GM23338 (cell line): ENCODE measurements at regions not wholly inside any gene's neighbourhood (a gene's known extent, or its start where the extent isn't known, plus 50 kb on each side); places are given as distances from the start of the nearest gene placed in this dataset.

ENCODE experiments used
- ATAC-seq: fragments of 200-7000 bp; cut with Tn5 transposase; 3 replicates; pipeline ENCODE4 v1.9.1; 2020
- DNase-seq: peaks from one replicate; pipeline ENCODE4 v3.0.0-alpha.2; 2015; ENCODE audit warnings: low spot score
- H2AFZ ChIP-seq: fragments of 200-600 bp; sonication (generic); 2 replicates; pipeline ENCODE4 v1.8.0; 2016; ENCODE audit warnings: antibody characterized with exemption, mild to moderate bottlenecking, moderate library complexity
- H3F3A ChIP-seq: fragments of 200-600 bp; sonication (generic); replicated peaks from 2 replicates; pipeline ENCODE4 v1.8.0; 2017; ENCODE audit warnings: antibody characterized with exemption, mixed run types, low read depth
- H3K27ac ChIP-seq: fragments of 200-600 bp; sonication (generic); 2 replicates; pipeline ENCODE4 v1.6.1; 2016; ENCODE audit warnings: low read depth
- H3K27me3 ChIP-seq: fragments of 200-600 bp; sonication (generic); 2 replicates; pipeline ENCODE4 v1.8.0; 2016; ENCODE audit warnings: mild to moderate bottlenecking, mixed run types, moderate library complexity; ENCODE audit not compliant: insufficient read depth
- H3K36me3 ChIP-seq: fragments of 200-600 bp; sonication (generic); 2 replicates; pipeline ENCODE4 v1.8.0; 2016; ENCODE audit warnings: mild to moderate bottlenecking; ENCODE audit not compliant: insufficient read depth
- H3K4me1 ChIP-seq: fragments of 200-600 bp; sonication (generic); 2 replicates; pipeline ENCODE4 v1.8.0; 2016; ENCODE audit warnings: mild to moderate bottlenecking, moderate library complexity; ENCODE audit not compliant: insufficient read depth
- H3K4me2 ChIP-seq: fragments of 200-600 bp; sonication (generic); 2 replicates; pipeline ENCODE4 v1.7.1; 2017; ENCODE audit warnings: mixed run types
- H3K4me3 ChIP-seq: fragments of 200-600 bp; sonication (generic); 2 replicates; pipeline ENCODE4 v1.6.1; 2016; ENCODE audit warnings: mixed run types
- H3K79me2 ChIP-seq: fragments of 200-600 bp; sonication (generic); replicated peaks from 2 replicates; pipeline ENCODE4 v1.8.0; 2017; ENCODE audit warnings: mild to moderate bottlenecking; ENCODE audit not compliant: insufficient read depth
- H3K9me2 ChIP-seq: fragments of 200-600 bp; sonication (generic); 2 replicates; pipeline ENCODE4 v1.8.0; 2017; ENCODE audit not compliant: insufficient read depth
- H4K20me1 ChIP-seq: fragments of 200-600 bp; sonication (generic); replicated peaks from 2 replicates; pipeline ENCODE4 v1.8.0; 2017; ENCODE audit warnings: mild to moderate bottlenecking; ENCODE audit not compliant: insufficient read depth
- H3K27ac Mint-ChIP-seq: 2 replicates; pipeline ENCODE4 v1.8.0; 2020; ENCODE audit warnings: inconsistent platforms, mild to moderate bottlenecking, moderate library complexity, mixed read lengths
- H3K27me3 Mint-ChIP-seq: 3 replicates; pipeline ENCODE4 v1.8.0; 2022; ENCODE audit warnings: low read depth, mild to moderate bottlenecking, moderate library complexity, mixed read lengths, inconsistent platforms; ENCODE audit not compliant: insufficient read depth, poor library complexity
- H3K36me3 Mint-ChIP-seq: 3 replicates; pipeline ENCODE4 v1.8.0; 2021; ENCODE audit warnings: low read depth, mild to moderate bottlenecking, inconsistent platforms, moderate library complexity, mixed read lengths
- H3K4me1 Mint-ChIP-seq: 3 replicates; pipeline ENCODE4 v1.8.0; 2020; ENCODE audit warnings: mild to moderate bottlenecking, inconsistent platforms, mixed read lengths
- H3K4me3 Mint-ChIP-seq: 3 replicates; pipeline ENCODE4 v1.8.0; 2021; ENCODE audit warnings: moderate library complexity, mild to moderate bottlenecking, inconsistent platforms, mixed read lengths
- H3K9me3 Mint-ChIP-seq: 3 replicates; pipeline ENCODE4 v1.8.0; 2020; ENCODE audit warnings: moderate library complexity, mild to moderate bottlenecking, inconsistent platforms, mixed read lengths
- CREB1 ChIP-seq: fragments of 250-450 bp; sonication (Bioruptor Pico); IDR thresholded peaks from 2 replicates; pipeline ENCODE4 v1.5.0; 2020; ENCODE audit warnings: low read depth, mild to moderate bottlenecking, moderate library complexity
- EZH2 ChIP-seq: fragments of 200-600 bp; sonication (generic); IDR thresholded peaks from one replicate; pipeline ENCODE4 v1.8.0; 2017; ENCODE audit warnings: antibody characterized with exemption, mild to moderate bottlenecking, low read depth; ENCODE audit not compliant: unreplicated experiment
- EZH2phosphoT487 ChIP-seq: fragments of 200-600 bp; sonication (generic); IDR thresholded peaks from one replicate; pipeline ENCODE4 v1.8.1; 2018; ENCODE audit warnings: antibody characterized with exemption; ENCODE audit not compliant: unreplicated experiment
- JUNB ChIP-seq: IDR thresholded peaks from one replicate; pipeline ENCODE4 v1.6.1; 2016; ENCODE audit warnings: antibody characterized with exemption; ENCODE audit not compliant: unreplicated experiment
- NANOG ChIP-seq: IDR thresholded peaks from 2 replicates; pipeline ENCODE4 v1.6.1; 2016; ENCODE audit warnings: antibody characterized with exemption, borderline replicate concordance
- POLR2AphosphoS5 ChIP-seq: IDR thresholded peaks from 2 replicates; pipeline ENCODE4 v1.6.1; 2016; ENCODE audit warnings: antibody characterized with exemption, low read depth
- STAT1 ChIP-seq: IDR thresholded peaks from one replicate; pipeline ENCODE4 v1.6.1; 2016; ENCODE audit warnings: antibody characterized with exemption; ENCODE audit not compliant: unreplicated experiment
- ZNF114 ChIP-seq: fragments of 250-450 bp; sonication (Bioruptor Pico); IDR thresholded peaks from 2 replicates; pipeline ENCODE4 v1.5.0; 2020; ENCODE audit warnings: mild to moderate bottlenecking, moderate library complexity
- ZNF331 ChIP-seq: fragments of 250-450 bp; sonication (Bioruptor Pico); IDR thresholded peaks from 2 replicates; pipeline ENCODE4 v1.5.0; 2020; ENCODE audit warnings: low read depth, mild to moderate bottlenecking, moderate library complexity
- TF ChIP-seq, protein P1 (sequence below), 2 experiments: fragments of 200-600 bp in 1 of 2; sonication (generic) in 1 of 2; conservative IDR thresholded peaks; 2 replicates each; pipeline versions ENCODE4 v1.5.1 to v1.6.1; 2016 to 2017; ENCODE audit warnings: antibody characterized with exemption in 2 of 2, low read depth in 2 of 2, mild to moderate bottlenecking in 2 of 2, moderate library complexity in 1 of 2
- TF ChIP-seq, protein P2 (sequence below): fragments of 250-450 bp; sonication (Bioruptor Pico); IDR thresholded peaks from 2 replicates; pipeline ENCODE4 v1.5.0; 2020; ENCODE audit warnings: mild to moderate bottlenecking, moderate library complexity
- TF ChIP-seq, protein P3 (sequence below): IDR thresholded peaks from 2 replicates; pipeline ENCODE4 v1.6.1; 2016; ENCODE audit warnings: antibody characterized with exemption
- TF ChIP-seq, protein P4 (sequence below): IDR thresholded peaks from one replicate; pipeline ENCODE4 v1.6.1; 2018; ENCODE audit warnings: antibody characterized with exemption; ENCODE audit not compliant: unreplicated experiment

- H3K36me3 Mint-ChIP-seq = no peaks in the 10 kb centered on the region
- TF ChIP-seq EZH2phosphoT487 (no peak), STAT1 (no peak), CREB1 (CRISPR knock-in tag) (no peak), EZH2 (no peak), ZNF331 (CRISPR knock-in tag) (no peak), POLR2AphosphoS5 (no peak), NANOG (no peak), JUNB (no peak), ZNF114 (CRISPR knock-in tag) (no peak)
- TF ChIP-seq, protein P1, sequence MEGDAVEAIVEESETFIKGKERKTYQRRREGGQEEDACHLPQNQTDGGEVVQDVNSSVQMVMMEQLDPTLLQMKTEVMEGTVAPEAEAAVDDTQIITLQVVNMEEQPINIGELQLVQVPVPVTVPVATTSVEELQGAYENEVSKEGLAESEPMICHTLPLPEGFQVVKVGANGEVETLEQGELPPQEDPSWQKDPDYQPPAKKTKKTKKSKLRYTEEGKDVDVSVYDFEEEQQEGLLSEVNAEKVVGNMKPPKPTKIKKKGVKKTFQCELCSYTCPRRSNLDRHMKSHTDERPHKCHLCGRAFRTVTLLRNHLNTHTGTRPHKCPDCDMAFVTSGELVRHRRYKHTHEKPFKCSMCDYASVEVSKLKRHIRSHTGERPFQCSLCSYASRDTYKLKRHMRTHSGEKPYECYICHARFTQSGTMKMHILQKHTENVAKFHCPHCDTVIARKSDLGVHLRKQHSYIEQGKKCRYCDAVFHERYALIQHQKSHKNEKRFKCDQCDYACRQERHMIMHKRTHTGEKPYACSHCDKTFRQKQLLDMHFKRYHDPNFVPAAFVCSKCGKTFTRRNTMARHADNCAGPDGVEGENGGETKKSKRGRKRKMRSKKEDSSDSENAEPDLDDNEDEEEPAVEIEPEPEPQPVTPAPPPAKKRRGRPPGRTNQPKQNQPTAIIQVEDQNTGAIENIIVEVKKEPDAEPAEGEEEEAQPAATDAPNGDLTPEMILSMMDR (conservative IDR thresholded peaks at IDR 0.05; ENCODE audit: low read depth in 2 of 2) = no peak
- TF ChIP-seq, protein P2, sequence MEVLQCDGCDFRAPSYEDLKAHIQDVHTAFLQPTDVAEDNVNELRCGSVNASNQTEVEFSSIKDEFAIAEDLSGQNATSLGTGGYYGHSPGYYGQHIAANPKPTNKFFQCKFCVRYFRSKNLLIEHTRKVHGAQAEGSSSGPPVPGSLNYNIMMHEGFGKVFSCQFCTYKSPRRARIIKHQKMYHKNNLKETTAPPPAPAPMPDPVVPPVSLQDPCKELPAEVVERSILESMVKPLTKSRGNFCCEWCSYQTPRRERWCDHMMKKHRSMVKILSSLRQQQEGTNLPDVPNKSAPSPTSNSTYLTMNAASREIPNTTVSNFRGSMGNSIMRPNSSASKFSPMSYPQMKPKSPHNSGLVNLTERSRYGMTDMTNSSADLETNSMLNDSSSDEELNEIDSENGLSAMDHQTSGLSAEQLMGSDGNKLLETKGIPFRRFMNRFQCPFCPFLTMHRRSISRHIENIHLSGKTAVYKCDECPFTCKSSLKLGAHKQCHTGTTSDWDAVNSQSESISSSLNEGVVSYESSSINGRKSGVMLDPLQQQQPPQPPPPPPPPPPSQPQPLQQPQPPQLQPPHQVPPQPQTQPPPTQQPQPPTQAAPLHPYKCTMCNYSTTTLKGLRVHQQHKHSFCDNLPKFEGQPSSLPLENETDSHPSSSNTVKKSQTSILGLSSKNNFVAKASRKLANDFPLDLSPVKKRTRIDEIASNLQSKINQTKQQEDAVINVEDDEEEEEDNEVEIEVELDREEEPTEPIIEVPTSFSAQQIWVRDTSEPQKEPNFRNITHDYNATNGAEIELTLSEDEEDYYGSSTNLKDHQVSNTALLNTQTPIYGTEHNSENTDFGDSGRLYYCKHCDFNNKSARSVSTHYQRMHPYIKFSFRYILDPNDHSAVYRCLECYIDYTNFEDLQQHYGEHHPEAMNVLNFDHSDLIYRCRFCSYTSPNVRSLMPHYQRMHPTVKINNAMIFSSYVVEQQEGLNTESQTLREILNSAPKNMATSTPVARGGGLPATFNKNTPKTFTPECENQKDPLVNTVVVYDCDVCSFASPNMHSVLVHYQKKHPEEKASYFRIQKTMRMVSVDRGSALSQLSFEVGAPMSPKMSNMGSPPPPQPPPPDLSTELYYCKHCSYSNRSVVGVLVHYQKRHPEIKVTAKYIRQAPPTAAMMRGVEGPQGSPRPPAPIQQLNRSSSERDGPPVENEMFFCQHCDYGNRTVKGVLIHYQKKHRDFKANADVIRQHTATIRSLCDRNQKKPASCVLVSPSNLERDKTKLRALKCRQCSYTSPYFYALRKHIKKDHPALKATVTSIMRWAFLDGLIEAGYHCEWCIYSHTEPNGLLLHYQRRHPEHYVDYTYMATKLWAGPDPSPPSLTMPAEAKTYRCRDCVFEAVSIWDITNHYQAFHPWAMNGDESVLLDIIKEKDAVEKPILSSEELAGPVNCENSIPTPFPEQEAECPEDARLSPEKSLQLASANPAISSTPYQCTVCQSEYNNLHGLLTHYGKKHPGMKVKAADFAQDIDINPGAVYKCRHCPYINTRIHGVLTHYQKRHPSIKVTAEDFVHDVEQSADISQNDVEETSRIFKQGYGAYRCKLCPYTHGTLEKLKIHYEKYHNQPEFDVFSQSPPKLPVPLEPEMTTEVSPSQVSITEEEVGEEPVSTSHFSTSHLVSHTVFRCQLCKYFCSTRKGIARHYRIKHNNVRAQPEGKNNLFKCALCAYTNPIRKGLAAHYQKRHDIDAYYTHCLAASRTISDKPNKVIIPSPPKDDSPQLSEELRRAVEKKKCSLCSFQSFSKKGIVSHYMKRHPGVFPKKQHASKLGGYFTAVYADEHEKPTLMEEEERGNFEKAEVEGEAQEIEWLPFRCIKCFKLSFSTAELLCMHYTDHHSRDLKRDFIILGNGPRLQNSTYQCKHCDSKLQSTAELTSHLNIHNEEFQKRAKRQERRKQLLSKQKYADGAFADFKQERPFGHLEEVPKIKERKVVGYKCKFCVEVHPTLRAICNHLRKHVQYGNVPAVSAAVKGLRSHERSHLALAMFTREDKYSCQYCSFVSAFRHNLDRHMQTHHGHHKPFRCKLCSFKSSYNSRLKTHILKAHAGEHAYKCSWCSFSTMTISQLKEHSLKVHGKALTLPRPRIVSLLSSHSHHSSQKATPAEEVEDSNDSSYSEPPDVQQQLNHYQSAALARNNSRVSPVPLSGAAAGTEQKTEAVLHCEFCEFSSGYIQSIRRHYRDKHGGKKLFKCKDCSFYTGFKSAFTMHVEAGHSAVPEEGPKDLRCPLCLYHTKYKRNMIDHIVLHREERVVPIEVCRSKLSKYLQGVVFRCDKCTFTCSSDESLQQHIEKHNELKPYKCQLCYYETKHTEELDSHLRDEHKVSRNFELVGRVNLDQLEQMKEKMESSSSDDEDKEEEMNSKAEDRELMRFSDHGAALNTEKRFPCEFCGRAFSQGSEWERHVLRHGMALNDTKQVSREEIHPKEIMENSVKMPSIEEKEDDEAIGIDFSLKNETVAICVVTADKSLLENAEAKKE (CRISPR knock-in tag) = no peak
- TF ChIP-seq, protein P3, sequence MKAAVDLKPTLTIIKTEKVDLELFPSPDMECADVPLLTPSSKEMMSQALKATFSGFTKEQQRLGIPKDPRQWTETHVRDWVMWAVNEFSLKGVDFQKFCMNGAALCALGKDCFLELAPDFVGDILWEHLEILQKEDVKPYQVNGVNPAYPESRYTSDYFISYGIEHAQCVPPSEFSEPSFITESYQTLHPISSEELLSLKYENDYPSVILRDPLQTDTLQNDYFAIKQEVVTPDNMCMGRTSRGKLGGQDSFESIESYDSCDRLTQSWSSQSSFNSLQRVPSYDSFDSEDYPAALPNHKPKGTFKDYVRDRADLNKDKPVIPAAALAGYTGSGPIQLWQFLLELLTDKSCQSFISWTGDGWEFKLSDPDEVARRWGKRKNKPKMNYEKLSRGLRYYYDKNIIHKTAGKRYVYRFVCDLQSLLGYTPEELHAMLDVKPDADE = no peak
- TF ChIP-seq, protein P4, sequence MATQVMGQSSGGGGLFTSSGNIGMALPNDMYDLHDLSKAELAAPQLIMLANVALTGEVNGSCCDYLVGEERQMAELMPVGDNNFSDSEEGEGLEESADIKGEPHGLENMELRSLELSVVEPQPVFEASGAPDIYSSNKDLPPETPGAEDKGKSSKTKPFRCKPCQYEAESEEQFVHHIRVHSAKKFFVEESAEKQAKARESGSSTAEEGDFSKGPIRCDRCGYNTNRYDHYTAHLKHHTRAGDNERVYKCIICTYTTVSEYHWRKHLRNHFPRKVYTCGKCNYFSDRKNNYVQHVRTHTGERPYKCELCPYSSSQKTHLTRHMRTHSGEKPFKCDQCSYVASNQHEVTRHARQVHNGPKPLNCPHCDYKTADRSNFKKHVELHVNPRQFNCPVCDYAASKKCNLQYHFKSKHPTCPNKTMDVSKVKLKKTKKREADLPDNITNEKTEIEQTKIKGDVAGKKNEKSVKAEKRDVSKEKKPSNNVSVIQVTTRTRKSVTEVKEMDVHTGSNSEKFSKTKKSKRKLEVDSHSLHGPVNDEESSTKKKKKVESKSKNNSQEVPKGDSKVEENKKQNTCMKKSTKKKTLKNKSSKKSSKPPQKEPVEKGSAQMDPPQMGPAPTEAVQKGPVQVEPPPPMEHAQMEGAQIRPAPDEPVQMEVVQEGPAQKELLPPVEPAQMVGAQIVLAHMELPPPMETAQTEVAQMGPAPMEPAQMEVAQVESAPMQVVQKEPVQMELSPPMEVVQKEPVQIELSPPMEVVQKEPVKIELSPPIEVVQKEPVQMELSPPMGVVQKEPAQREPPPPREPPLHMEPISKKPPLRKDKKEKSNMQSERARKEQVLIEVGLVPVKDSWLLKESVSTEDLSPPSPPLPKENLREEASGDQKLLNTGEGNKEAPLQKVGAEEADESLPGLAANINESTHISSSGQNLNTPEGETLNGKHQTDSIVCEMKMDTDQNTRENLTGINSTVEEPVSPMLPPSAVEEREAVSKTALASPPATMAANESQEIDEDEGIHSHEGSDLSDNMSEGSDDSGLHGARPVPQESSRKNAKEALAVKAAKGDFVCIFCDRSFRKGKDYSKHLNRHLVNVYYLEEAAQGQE = no peak
- Histone ChIP-seq H3K27ac (no peak overlapping the region), H3K27me3 (no peaks in the 10 kb centered on the region), H3K4me1 (no peaks in the 10 kb centered on the region), H3K36me3 (no peaks in the 10 kb centered on the region), H3K79me2 (no peaks in the 10 kb centered on the region), H3F3A (no peaks in the 10 kb centered on the region), H2AFZ (no peak overlapping the region), H3K9me2 (0 out of 2 replicates have a peak, but pooled peaks cover 1% of the 10 kb centered on the region), H3K4me2 (no peak overlapping the region), H3K4me3 (no peak overlapping the region), H4K20me1 (no peaks in the 10 kb centered on the region)
- no peak overlapping the region for H3K27ac Mint-ChIP-seq
- peaks cover 7% of the 10 kb centered on the region; the same call in 1 of the 3 replicates for H3K4me1 Mint-ChIP-seq
- no peak overlapping the region for H3K4me3 Mint-ChIP-seq
- peaks cover 5% of the 10 kb centered on the region for H3K27me3 Mint-ChIP-seq
- DNase-seq (no peak), ATAC-seq (no peak)
- H3K9me3 Mint-ChIP-seq = peaks cover 10% of the 10 kb centered on the region; the same call in 2 of the 3 replicates
Measured at GRCh38 chr12:131366261-131366871, 344.5 kb upstream of the SFSWAP start.
